ENCODE measurements at regions not wholly inside any gene's neighbourhood (a gene's known extent, or its start where the extent isn't known, plus 50 kb on each side); places are given as distances from the start of the nearest gene placed in this dataset.

DNA sequence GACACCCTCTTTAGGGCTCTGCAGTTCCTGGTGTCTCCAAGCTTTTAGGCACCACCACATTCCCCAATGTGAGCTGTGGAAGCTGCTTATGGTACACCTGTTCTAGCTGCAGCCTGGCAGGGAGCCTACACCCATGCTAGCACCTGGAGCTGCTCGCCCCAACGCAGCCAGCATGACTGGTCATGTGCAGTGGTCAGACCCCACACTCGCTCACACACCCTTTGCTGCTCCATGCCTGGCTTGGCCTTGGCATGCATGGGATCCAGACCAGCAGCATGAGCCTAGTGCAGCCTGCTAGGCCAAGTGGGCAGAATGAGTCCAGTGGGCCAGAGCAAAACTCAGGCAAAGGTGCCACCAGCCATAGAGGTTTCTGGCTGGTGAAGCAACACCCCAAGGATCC, 86.4 kb upstream of the OSBPL8 start:
- Histone ChIP-seq H3K36me3 (ENCODE audit: control insufficient read depth in 2 of 2, insufficient read depth in 2 of 2, low read length in 1 of 2) (no peaks in the 10 kb centered on the region), H3K9me3 (ENCODE audit: control insufficient read depth in 2 of 2, insufficient read depth in 1 of 2, low read length in 1 of 2) (peaks cover 0 to 5% of the 10 kb centered on the region in 2 donors), H3K4me3 (ENCODE audit: low read length in 2 of 2) (no peak overlapping the region), H3K4me1 (ENCODE audit: control insufficient read depth in 2 of 2, insufficient read depth in 2 of 2, low read length in 2 of 2) (no peaks in the 10 kb centered on the region), H3K27me3 (ENCODE audit: control insufficient read depth in 2 of 2, insufficient read depth in 1 of 2, low read length in 1 of 2) (no peaks in the 10 kb centered on the region), H3K27ac (ENCODE audit: low read depth in 1 of 2, low read length in 1 of 2) (no peak overlapping the region)
- WGBS, result 96% methylated on average over 3 of the region's 3 CpGs
- DNase-seq (ENCODE audit: low read depth in 6 of 9, low spot score in 9 of 9), result no peak

DNA sequence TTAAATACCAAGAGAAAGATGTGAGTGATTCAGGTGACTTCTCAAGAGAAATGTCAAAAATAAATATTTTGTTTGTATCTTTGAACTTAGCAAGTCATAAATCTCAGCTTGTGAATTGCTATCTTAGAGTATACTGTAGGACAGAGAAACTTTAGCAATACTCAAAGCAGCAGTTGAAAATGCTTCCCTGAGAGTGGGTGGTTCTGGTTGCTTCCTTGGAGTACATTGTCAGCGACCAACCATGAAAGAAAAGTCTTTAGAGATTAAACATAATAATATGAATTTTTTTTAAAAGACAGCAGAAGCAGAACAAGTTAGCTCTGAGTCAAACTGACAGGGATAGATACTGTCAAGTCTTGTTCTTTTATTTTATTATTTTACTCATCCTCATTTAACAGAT, 86.8 kb upstream of the OSBPL8 start:
- no peak overlapping the region for H3K4me3 ChIP-seq (ENCODE audit: low read length in 2 of 2)
- 89% methylated on average over 1 of the region's 1 CpG for WGBS
- DNase-seq (ENCODE audit: low read depth in 6 of 9, low spot score in 9 of 9), result no peak

DNA sequence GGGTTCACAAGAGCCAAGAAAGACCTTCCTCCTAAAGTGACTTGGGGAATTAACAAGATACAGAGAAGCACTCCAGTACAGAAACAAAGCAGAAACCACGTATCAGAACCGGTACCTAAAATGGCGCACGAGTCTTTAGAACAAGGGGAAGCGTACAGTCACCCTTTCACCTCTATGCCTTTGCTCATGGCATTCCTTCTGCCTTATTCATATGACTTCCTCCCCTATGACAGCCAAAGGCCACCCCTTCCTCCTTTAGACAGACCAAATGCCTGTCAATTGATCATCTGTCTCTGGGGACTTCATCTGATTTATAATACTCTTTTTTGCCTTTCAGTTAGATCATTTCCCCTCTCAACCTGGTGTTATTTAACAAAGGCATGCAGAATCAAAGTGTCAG, 89.5 kb upstream of the OSBPL8 start:
- no peak for DNase-seq (ENCODE audit: low read depth in 6 of 9, low spot score in 9 of 9)
- H3K27ac ChIP-seq (ENCODE audit: low read depth in 1 of 2, low read length in 1 of 2), result no peak overlapping the region
- 99% methylated on average over 5 of the region's 5 CpGs for WGBS
- no peaks in the 10 kb centered on the region for H3K36me3 ChIP-seq (ENCODE audit: control insufficient read depth in 2 of 2, insufficient read depth in 2 of 2, low read length in 1 of 2)
- no peak overlapping the region for H3K4me3 ChIP-seq (ENCODE audit: low read length in 2 of 2)
- no peaks in the 10 kb centered on the region for H3K4me1 ChIP-seq (ENCODE audit: control insufficient read depth in 2 of 2, insufficient read depth in 2 of 2, low read length in 2 of 2)
- peaks cover 0 to 5% of the 10 kb centered on the region in 2 donors for H3K9me3 ChIP-seq (ENCODE audit: control insufficient read depth in 2 of 2, insufficient read depth in 1 of 2, low read length in 1 of 2)
- no peaks in the 10 kb centered on the region for H3K27me3 ChIP-seq (ENCODE audit: control insufficient read depth in 2 of 2, insufficient read depth in 1 of 2, low read length in 1 of 2)

More for the DNA sequence above, 86.8 kb upstream of the OSBPL8 start:
- no peak overlapping the region for H3K27ac ChIP-seq (ENCODE audit: low read depth in 1 of 2, low read length in 1 of 2)
- no peaks in the 10 kb centered on the region for H3K4me1 ChIP-seq (ENCODE audit: control insufficient read depth in 2 of 2, insufficient read depth in 2 of 2, low read length in 2 of 2)
- no peaks in the 10 kb centered on the region for H3K36me3 ChIP-seq (ENCODE audit: control insufficient read depth in 2 of 2, insufficient read depth in 2 of 2, low read length in 1 of 2)
- H3K9me3 ChIP-seq (ENCODE audit: control insufficient read depth in 2 of 2, insufficient read depth in 1 of 2, low read length in 1 of 2), result peaks cover 0 to 5% of the 10 kb centered on the region in 2 donors
- no peaks in the 10 kb centered on the region for H3K27me3 ChIP-seq (ENCODE audit: control insufficient read depth in 2 of 2, insufficient read depth in 1 of 2, low read length in 1 of 2)

DNA sequence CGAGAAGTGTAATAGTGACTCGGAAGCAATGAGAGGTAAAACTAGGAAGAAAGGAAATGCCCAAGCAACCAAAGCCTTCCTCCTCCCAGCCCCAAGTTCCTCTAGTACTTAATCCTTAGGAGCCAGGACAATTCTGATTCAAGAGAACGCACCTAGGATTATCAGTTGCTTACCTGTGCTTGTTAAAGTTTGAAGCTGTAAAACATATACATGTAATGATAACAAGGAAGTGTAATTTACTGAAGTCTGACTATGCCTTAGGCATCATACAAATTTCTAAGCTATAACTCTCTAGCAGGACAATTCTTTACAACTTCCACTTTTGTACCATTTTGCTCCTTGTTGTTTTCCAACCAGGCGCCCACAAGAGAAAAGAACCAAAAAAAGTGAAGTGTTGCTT, 92.8 kb upstream of the OSBPL8 start:
- Histone ChIP-seq H3K4me1 (ENCODE audit: control insufficient read depth in 2 of 2, insufficient read depth in 2 of 2, low read length in 2 of 2) (no peaks in the 10 kb centered on the region), H3K36me3 (ENCODE audit: control insufficient read depth in 2 of 2, insufficient read depth in 2 of 2, low read length in 1 of 2) (no peaks in the 10 kb centered on the region), H3K27me3 (ENCODE audit: control insufficient read depth in 2 of 2, insufficient read depth in 1 of 2, low read length in 1 of 2) (no peaks in the 10 kb centered on the region), H3K9me3 (ENCODE audit: control insufficient read depth in 2 of 2, insufficient read depth in 1 of 2, low read length in 1 of 2) (no peaks in the 10 kb centered on the region), H3K27ac (ENCODE audit: low read depth in 1 of 2, low read length in 1 of 2) (no peak overlapping the region), H3K4me3 (ENCODE audit: low read length in 2 of 2) (no peak overlapping the region)
- WGBS, result 97% methylated on average over 4 of the region's 4 CpGs
- DNase-seq (ENCODE audit: low read depth in 6 of 9, low spot score in 9 of 9), result no peak

DNA sequence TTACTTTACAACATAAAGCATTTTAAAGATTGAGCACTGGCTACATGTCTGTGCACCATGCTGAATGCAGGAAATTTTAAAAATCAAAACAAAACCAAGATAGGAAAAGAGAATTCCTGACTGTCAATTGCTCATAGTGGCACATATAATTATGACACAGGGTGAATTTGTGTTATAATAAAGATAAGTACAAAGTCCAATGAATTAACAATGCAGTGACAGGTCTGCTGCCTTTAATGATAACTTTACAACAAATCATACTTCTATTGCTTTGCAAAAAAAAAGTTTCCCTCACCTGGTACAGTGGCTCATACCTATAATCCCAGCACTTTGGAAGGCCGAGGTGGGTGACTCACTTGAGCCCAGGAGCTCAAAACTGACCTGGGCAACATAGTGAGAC, 93.8 kb upstream of the OSBPL8 start:
- H3K27ac ChIP-seq (ENCODE audit: low read depth in 1 of 2, low read length in 1 of 2), result no peak overlapping the region
- H3K27me3 ChIP-seq (ENCODE audit: control insufficient read depth in 2 of 2, insufficient read depth in 1 of 2, low read length in 1 of 2), result no peaks in the 10 kb centered on the region
- DNase-seq (ENCODE audit: low read depth in 6 of 9, low spot score in 9 of 9), result no peak
- H3K9me3 ChIP-seq (ENCODE audit: control insufficient read depth in 2 of 2, insufficient read depth in 1 of 2, low read length in 1 of 2), result no peaks in the 10 kb centered on the region
- 97% methylated on average over 1 of the region's 1 CpG for WGBS
- no peak overlapping the region for H3K4me3 ChIP-seq (ENCODE audit: low read length in 2 of 2)
- H3K36me3 ChIP-seq (ENCODE audit: control insufficient read depth in 2 of 2, insufficient read depth in 2 of 2, low read length in 1 of 2), result no peaks in the 10 kb centered on the region
- no peaks in the 10 kb centered on the region for H3K4me1 ChIP-seq (ENCODE audit: control insufficient read depth in 2 of 2, insufficient read depth in 2 of 2, low read length in 2 of 2)

DNA sequence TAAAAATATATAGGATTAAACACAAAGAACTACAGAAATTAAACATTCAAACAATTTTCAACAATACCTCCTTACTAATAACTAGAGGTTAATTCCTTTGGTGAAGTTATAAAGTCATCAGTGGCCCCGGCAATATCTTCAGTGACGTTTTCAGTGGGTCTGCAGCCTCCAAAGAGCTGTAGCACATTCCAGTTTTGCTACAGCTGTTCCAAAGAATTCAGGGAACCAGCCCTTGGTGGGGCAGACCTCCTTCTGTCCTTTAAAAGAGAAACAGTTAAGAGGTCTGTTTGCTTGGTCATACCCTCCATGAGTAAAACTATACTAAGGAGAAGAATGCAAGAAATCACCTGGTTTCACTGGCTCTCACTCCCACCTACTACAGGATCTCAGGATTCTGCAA, 99.2 kb upstream of the ZDHHC17 start:
- Histone ChIP-seq H3K27me3 (ENCODE audit: control insufficient read depth in 2 of 2, insufficient read depth in 1 of 2, low read length in 1 of 2) (no peaks in the 10 kb centered on the region), H3K9me3 (ENCODE audit: control insufficient read depth in 2 of 2, insufficient read depth in 1 of 2, low read length in 1 of 2) (no peaks in the 10 kb centered on the region), H3K4me1 (ENCODE audit: control insufficient read depth in 2 of 2, insufficient read depth in 2 of 2, low read length in 2 of 2) (no peaks in the 10 kb centered on the region), H3K27ac (ENCODE audit: low read depth in 1 of 2, low read length in 1 of 2) (no peak overlapping the region), H3K36me3 (ENCODE audit: control insufficient read depth in 2 of 2, insufficient read depth in 2 of 2, low read length in 1 of 2) (no peaks in the 10 kb centered on the region), H3K4me3 (ENCODE audit: low read length in 2 of 2) (no peak overlapping the region)
- WGBS, result 95% methylated on average over 2 of the region's 2 CpGs
- DNase-seq (ENCODE audit: low read depth in 6 of 9, low spot score in 9 of 9), result no peak

DNA sequence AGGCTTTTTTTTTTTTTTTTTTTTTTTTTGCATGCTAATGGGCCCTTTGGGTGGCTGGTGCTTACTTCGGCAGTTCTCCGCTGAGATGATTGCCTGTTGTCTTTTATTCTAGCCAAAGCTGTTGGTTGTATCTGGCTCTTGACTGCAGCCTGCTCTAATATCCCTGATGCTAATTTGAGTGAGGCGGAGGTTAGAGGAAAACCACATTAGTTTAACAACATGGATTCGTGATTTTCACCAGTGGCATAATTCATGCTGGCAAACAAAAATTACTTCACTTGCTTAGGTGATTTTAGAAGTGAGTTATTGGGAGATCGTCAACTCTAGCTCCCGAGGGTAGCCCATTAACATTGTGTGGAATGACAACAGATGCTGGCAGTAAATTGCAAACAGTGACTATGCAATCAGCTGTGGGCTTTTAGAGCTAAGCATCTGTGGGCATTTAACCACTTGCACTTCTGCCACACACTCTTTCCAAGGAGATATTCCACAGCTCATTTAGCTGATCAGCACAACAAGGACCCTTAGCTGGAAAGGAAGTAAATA, 97.6 kb upstream of the ZDHHC17 start:
- 72% methylated on average over 6 of the region's 6 CpGs for WGBS
- no peaks in the 10 kb centered on the region for H3K27me3 ChIP-seq (ENCODE audit: control insufficient read depth in 2 of 2, insufficient read depth in 1 of 2, low read length in 1 of 2)
- H3K4me1 ChIP-seq (ENCODE audit: control insufficient read depth in 2 of 2, insufficient read depth in 2 of 2, low read length in 2 of 2), result no peaks in the 10 kb centered on the region
- no peak for DNase-seq (ENCODE audit: low read depth in 6 of 9, low spot score in 9 of 9)
- no peak overlapping the region for H3K27ac ChIP-seq (ENCODE audit: low read depth in 1 of 2, low read length in 1 of 2)
- no peaks in the 10 kb centered on the region for H3K36me3 ChIP-seq (ENCODE audit: control insufficient read depth in 2 of 2, insufficient read depth in 2 of 2, low read length in 1 of 2)
- no peak overlapping the region for H3K4me3 ChIP-seq (ENCODE audit: low read length in 2 of 2)
- no peaks in the 10 kb centered on the region for H3K9me3 ChIP-seq (ENCODE audit: control insufficient read depth in 2 of 2, insufficient read depth in 1 of 2, low read length in 1 of 2)

DNA sequence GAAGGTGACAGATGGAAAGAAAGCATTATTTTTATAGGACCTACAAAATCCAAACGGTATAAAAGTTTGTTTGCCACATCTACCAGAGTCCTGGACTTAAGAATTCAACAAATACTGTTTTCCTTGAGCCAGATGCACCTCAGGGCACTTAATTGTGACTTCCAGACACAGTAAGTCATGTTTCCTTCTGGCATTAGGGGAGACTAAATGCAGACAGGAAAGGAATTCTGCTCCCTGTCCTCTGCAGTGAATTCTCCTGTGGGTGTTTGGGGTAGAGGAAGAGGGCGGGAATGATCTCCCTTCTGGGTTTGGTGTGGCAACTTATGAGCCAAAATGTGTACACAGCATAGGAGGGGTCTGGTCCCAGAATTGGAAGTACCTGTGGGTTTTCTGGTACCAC, 93.9 kb upstream of the ZDHHC17 start:
- H3K4me3 ChIP-seq (ENCODE audit: low read length in 2 of 2), result no peak overlapping the region
- no peak overlapping the region for H3K27ac ChIP-seq (ENCODE audit: low read depth in 1 of 2, low read length in 1 of 2)
- no peak for DNase-seq (ENCODE audit: low read depth in 6 of 9, low spot score in 9 of 9)
- H3K27me3 ChIP-seq (ENCODE audit: control insufficient read depth in 2 of 2, insufficient read depth in 1 of 2, low read length in 1 of 2), result no peaks in the 10 kb centered on the region
- WGBS, result 98% methylated on average over 2 of the region's 2 CpGs
- no peaks in the 10 kb centered on the region for H3K9me3 ChIP-seq (ENCODE audit: control insufficient read depth in 2 of 2, insufficient read depth in 1 of 2, low read length in 1 of 2)
- no peaks in the 10 kb centered on the region for H3K36me3 ChIP-seq (ENCODE audit: control insufficient read depth in 2 of 2, insufficient read depth in 2 of 2, low read length in 1 of 2)
- H3K4me1 ChIP-seq (ENCODE audit: control insufficient read depth in 2 of 2, insufficient read depth in 2 of 2, low read length in 2 of 2), result no peaks in the 10 kb centered on the region

DNA sequence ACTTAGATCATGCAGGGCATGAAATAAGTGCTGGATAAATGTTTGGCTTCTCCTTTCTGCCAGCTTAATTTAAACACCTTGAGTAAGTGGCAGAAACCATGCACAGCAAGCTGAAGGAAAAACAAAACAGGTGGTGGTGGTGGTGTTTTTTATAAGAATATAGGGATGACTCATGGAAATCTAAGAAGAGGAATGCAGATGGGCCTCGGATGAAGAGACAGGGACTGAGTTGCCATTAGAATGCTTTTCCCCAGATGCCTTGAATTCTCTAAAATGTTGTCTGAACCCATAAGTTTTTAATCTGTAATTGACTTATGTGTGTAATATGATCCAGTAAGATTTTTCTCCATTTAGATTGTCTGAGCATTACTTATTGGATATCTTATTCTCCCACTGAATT, 93.1 kb upstream of the ZDHHC17 start:
- H3K9me3 ChIP-seq (ENCODE audit: control insufficient read depth in 2 of 2, insufficient read depth in 1 of 2, low read length in 1 of 2), result no peaks in the 10 kb centered on the region
- no peaks in the 10 kb centered on the region for H3K27me3 ChIP-seq (ENCODE audit: control insufficient read depth in 2 of 2, insufficient read depth in 1 of 2, low read length in 1 of 2)
- WGBS, result 86% methylated on average over 1 of the region's 1 CpG
- no peak for DNase-seq (ENCODE audit: low read depth in 6 of 9, low spot score in 9 of 9)
- H3K4me3 ChIP-seq (ENCODE audit: low read length in 2 of 2), result no peak overlapping the region
- H3K27ac ChIP-seq (ENCODE audit: low read depth in 1 of 2, low read length in 1 of 2), result no peak overlapping the region
- H3K36me3 ChIP-seq (ENCODE audit: control insufficient read depth in 2 of 2, insufficient read depth in 2 of 2, low read length in 1 of 2), result no peaks in the 10 kb centered on the region
- H3K4me1 ChIP-seq (ENCODE audit: control insufficient read depth in 2 of 2, insufficient read depth in 2 of 2, low read length in 2 of 2), result no peaks in the 10 kb centered on the region

All from thymus (tissue), 11 donors.